ENCODE measurements at regions not wholly inside any gene's neighbourhood (a gene's known extent, or its start where the extent isn't known, plus 50 kb on each side); places are given as distances from the start of the nearest gene placed in this dataset.

- Histone ChIP-seq H3K27ac (no peak overlapping the region), H3K9ac (no peak overlapping the region), H3K4me2 (no peak overlapping the region), H4K20me1 (no peaks in the 10 kb centered on the region), H3K4me3 (no peak overlapping the region), H3K27me3 (no peaks in the 10 kb centered on the region), H3K9me3 (no peaks in the 10 kb centered on the region), H3K36me3 (no peaks in the 10 kb centered on the region), H3K4me1 (no peaks in the 10 kb centered on the region)
- no peak for TF ChIP-seq Cebpa-rat (IDR thresholded peaks at IDR 0.05)
Observed at GRCh38 chr13:72537395-72537780, 190.0 kb downstream of the MZT1 start.

- TF ChIP-seq Cebpa-rat (IDR thresholded peaks at IDR 0.05), result no peak
- Histone ChIP-seq H3K4me1 (no peaks in the 10 kb centered on the region), H3K27me3 (no peaks in the 10 kb centered on the region), H3K9ac (no peak overlapping the region), H3K27ac (no peak overlapping the region), H3K9me3 (no peaks in the 10 kb centered on the region), H4K20me1 (no peaks in the 10 kb centered on the region), H3K4me2 (no peak overlapping the region), H3K4me3 (no peak overlapping the region), H3K36me3 (no peaks in the 10 kb centered on the region)
Observed at GRCh38 chr13:72536714-72537394, 190.6 kb downstream of the MZT1 start.

- no peak for TF ChIP-seq Cebpa-rat (IDR thresholded peaks at IDR 0.05)
- Histone ChIP-seq H3K36me3 (no peaks in the 10 kb centered on the region), H3K9ac (no peak overlapping the region), H3K4me2 (no peak overlapping the region), H4K20me1 (no peaks in the 10 kb centered on the region), H3K9me3 (no peaks in the 10 kb centered on the region), H3K27ac (no peak overlapping the region), H3K4me1 (no peaks in the 10 kb centered on the region), H3K4me3 (no peak overlapping the region), H3K27me3 (no peaks in the 10 kb centered on the region)
Observed at GRCh38 chr13:72534951-72535640, 192.3 kb downstream of the MZT1 start.

GRCh38 chr13:72530471-72530870 is 197.0 kb downstream of the MZT1 start:
- Histone ChIP-seq H3K4me3 (no peak overlapping the region), H3K4me2 (no peak overlapping the region), H3K36me3 (no peaks in the 10 kb centered on the region), H3K9me3 (no peaks in the 10 kb centered on the region), H4K20me1 (no peaks in the 10 kb centered on the region), H3K4me1 (no peaks in the 10 kb centered on the region), H3K27me3 (no peaks in the 10 kb centered on the region), H3K27ac (no peak overlapping the region), H3K9ac (no peak overlapping the region)
- no peak for TF ChIP-seq Cebpa-rat (IDR thresholded peaks at IDR 0.05)

GRCh38 chr13:72527333-72527732 is 200.1 kb downstream of the MZT1 start:
- no peak overlapping the region for H3K27ac ChIP-seq
- H3K9ac ChIP-seq, result no peak overlapping the region
- H3K4me1 ChIP-seq, result no peaks in the 10 kb centered on the region
- no peak for TF ChIP-seq Cebpa-rat (IDR thresholded peaks at IDR 0.05)
- H3K36me3 ChIP-seq, result no peaks in the 10 kb centered on the region
- H3K4me2 ChIP-seq, result no peak overlapping the region
- H3K9me3 ChIP-seq, result no peaks in the 10 kb centered on the region
- H4K20me1 ChIP-seq, result no peaks in the 10 kb centered on the region
- no peak overlapping the region for H3K4me3 ChIP-seq
- no peaks in the 10 kb centered on the region for H3K27me3 ChIP-seq

- H3K4me2 ChIP-seq, result no peak overlapping the region
- no peaks in the 10 kb centered on the region for H3K36me3 ChIP-seq
- no peaks in the 10 kb centered on the region for H3K4me1 ChIP-seq
- no peaks in the 10 kb centered on the region for H4K20me1 ChIP-seq
- no peak for TF ChIP-seq Cebpa-rat (IDR thresholded peaks at IDR 0.05)
- no peaks in the 10 kb centered on the region for H3K27me3 ChIP-seq
- H3K9me3 ChIP-seq, result no peaks in the 10 kb centered on the region
- no peak overlapping the region for H3K9ac ChIP-seq
- H3K27ac ChIP-seq, result no peak overlapping the region
- no peak overlapping the region for H3K4me3 ChIP-seq
Observed at GRCh38 chr13:72523593-72523992, 203.8 kb downstream of the MZT1 start.

GRCh38 chr13:72523049-72523448 is 204.4 kb downstream of the MZT1 start:
- no peaks in the 10 kb centered on the region for H3K27me3 ChIP-seq
- no peaks in the 10 kb centered on the region for H4K20me1 ChIP-seq
- no peak overlapping the region for H3K4me2 ChIP-seq
- no peaks in the 10 kb centered on the region for H3K4me1 ChIP-seq
- no peaks in the 10 kb centered on the region for H3K9me3 ChIP-seq
- no peak for TF ChIP-seq Cebpa-rat (IDR thresholded peaks at IDR 0.05)
- no peak overlapping the region for H3K4me3 ChIP-seq
- H3K36me3 ChIP-seq, result no peaks in the 10 kb centered on the region
- H3K9ac ChIP-seq, result no peak overlapping the region
- H3K27ac ChIP-seq, result no peak overlapping the region

- TF ChIP-seq Cebpa-rat (IDR thresholded peaks at IDR 0.05), result no peak
- Histone ChIP-seq H4K20me1 (no peaks in the 10 kb centered on the region), H3K36me3 (no peaks in the 10 kb centered on the region), H3K4me1 (no peaks in the 10 kb centered on the region), H3K4me2 (no peak overlapping the region), H3K9ac (no peak overlapping the region), H3K4me3 (no peak overlapping the region), H3K9me3 (no peaks in the 10 kb centered on the region), H3K27ac (no peak overlapping the region), H3K27me3 (no peaks in the 10 kb centered on the region)
Observed at GRCh38 chr13:72521940-72522661, 205.3 kb downstream of the MZT1 start.

GRCh38 chr13:72514146-72514545 is 213.3 kb downstream of the MZT1 start:
- TF ChIP-seq Cebpa-rat (IDR thresholded peaks at IDR 0.05), result no peak
- no peaks in the 10 kb centered on the region for H3K36me3 ChIP-seq

GRCh38 chr13:72508392-72508791 is 219.0 kb downstream of the MZT1 start:
- H3K4me2 ChIP-seq, result no peak overlapping the region
- H3K36me3 ChIP-seq, result no peaks in the 10 kb centered on the region
- H3K4me3 ChIP-seq, result no peak overlapping the region
- no peaks in the 10 kb centered on the region for H3K4me1 ChIP-seq
- H3K9me3 ChIP-seq, result no peaks in the 10 kb centered on the region
- H3K27me3 ChIP-seq, result no peaks in the 10 kb centered on the region
- no peak overlapping the region for H3K9ac ChIP-seq
- no peak for TF ChIP-seq Cebpa-rat (IDR thresholded peaks at IDR 0.05)
- H3K27ac ChIP-seq, result no peak overlapping the region
- H4K20me1 ChIP-seq, result no peaks in the 10 kb centered on the region

More at GRCh38 chr13:72514146-72514545, 213.3 kb downstream of the MZT1 start:
- no peak overlapping the region for H3K4me3 ChIP-seq
- H3K4me1 ChIP-seq, result no peaks in the 10 kb centered on the region
- H3K9me3 ChIP-seq, result no peaks in the 10 kb centered on the region
- H3K9ac ChIP-seq, result no peak overlapping the region
- no peaks in the 10 kb centered on the region for H3K27me3 ChIP-seq
- no peaks in the 10 kb centered on the region for H4K20me1 ChIP-seq
- no peak overlapping the region for H3K27ac ChIP-seq
- no peak overlapping the region for H3K4me2 ChIP-seq

All from BLaER1 (cell line).